Liver (tissue), 8 donors: ENCODE measurements at regions not wholly inside any gene's neighbourhood (a gene's known extent, or its start where the extent isn't known, plus 50 kb on each side); places are given as distances from the start of the nearest gene placed in this dataset.

ENCODE experiments used
- DNase-seq: peaks from one replicate; pipeline ENCODE4 v3.0.0-alpha.2; 2017; ENCODE audit warnings: low spot score
- H3K27ac ChIP-seq, 2 donors: one replicate each; pipeline ENCODE4 v1.7.0; 2013; ENCODE audit warnings: inconsistent platforms in 2 of 2, low read length in 2 of 2, control low read depth in 1 of 2, low read depth in 1 of 2, mild to moderate bottlenecking in 1 of 2
- H3K27me3 ChIP-seq, 4 donors: one replicate each; pipeline versions ENCODE4 v1.6.1 to v1.7.0; 2013; ENCODE audit warnings: low read length in 3 of 4, inconsistent platforms in 1 of 4, mild to moderate bottlenecking in 1 of 4, moderate library complexity in 1 of 4; ENCODE audit not compliant: control insufficient read depth in 4 of 4, insufficient read depth in 4 of 4
- H3K36me3 ChIP-seq, 4 donors: one replicate each; pipeline versions ENCODE4 v1.6.1 to v1.7.0; 2013; ENCODE audit warnings: low read length in 3 of 4, mild to moderate bottlenecking in 3 of 4, low read depth in 1 of 4, moderate library complexity in 1 of 4; ENCODE audit not compliant: control insufficient read depth in 4 of 4, insufficient read depth in 3 of 4
- H3K4me1 ChIP-seq, 4 donors: one replicate each; pipeline versions ENCODE4 v1.6.1 to v1.7.0; 2013; ENCODE audit warnings: low read length in 3 of 4, mild to moderate bottlenecking in 3 of 4, moderate library complexity in 1 of 4; ENCODE audit not compliant: control insufficient read depth in 4 of 4, insufficient read depth in 4 of 4
- H3K4me3 ChIP-seq, 3 donors: one replicate each; pipeline versions ENCODE4 v1.6.1 to v1.7.0; 2013; ENCODE audit warnings: low read length in 3 of 3, control low read depth in 1 of 3, low read depth in 1 of 3, mild to moderate bottlenecking in 1 of 3
- H3K9ac ChIP-seq, 2 donors: one replicate each; pipeline ENCODE4 v1.7.0; 2013; ENCODE audit warnings: low read length in 2 of 2, mild to moderate bottlenecking in 2 of 2, moderate library complexity in 2 of 2, control low read depth in 1 of 2, low read depth in 1 of 2
- H3K9me3 ChIP-seq, 4 donors: one replicate each; pipeline versions ENCODE4 v1.6.1 to v1.7.0; 2013; ENCODE audit warnings: low read length in 3 of 4; ENCODE audit not compliant: control insufficient read depth in 4 of 4
- ATF3 ChIP-seq: IDR thresholded peaks from 2 replicates; pipeline ENCODE4 v1.6.1; 2016; ENCODE audit warnings: antibody characterized with exemption
- EGR1 ChIP-seq, 2 donors: IDR thresholded peaks; 2 replicates each; pipeline ENCODE4 v1.6.1; 2016 to 2018; ENCODE audit warnings: antibody characterized with exemption in 2 of 2, low read depth in 2 of 2
- FOXA1 ChIP-seq: IDR thresholded peaks from 2 replicates; pipeline ENCODE4 v1.6.1; 2016; ENCODE audit warnings: antibody characterized with exemption
- FOXA2 ChIP-seq: IDR thresholded peaks from 2 replicates; pipeline ENCODE4 v1.6.1; 2016; ENCODE audit warnings: antibody characterized with exemption
- GABPA ChIP-seq, 2 donors: IDR thresholded peaks in 1 of 2; conservative IDR thresholded peaks in 1 of 2; 2 replicates each; pipeline ENCODE4 v1.6.1; 2016; ENCODE audit warnings: antibody characterized with exemption in 2 of 2, mild to moderate bottlenecking in 1 of 2, moderate library complexity in 1 of 2
- HNF4A ChIP-seq, 2 donors: conservative IDR thresholded peaks; 2 replicates each; pipeline ENCODE4 v1.6.1; 2016; ENCODE audit warnings: antibody characterized with exemption in 2 of 2, mild to moderate bottlenecking in 2 of 2
- HNF4G ChIP-seq: IDR thresholded peaks from 2 replicates; pipeline ENCODE4 v1.6.1; 2016; ENCODE audit warnings: antibody characterized with exemption
- JUND ChIP-seq, 2 donors: IDR thresholded peaks; 2 replicates each; pipeline ENCODE4 v1.6.1; 2016; ENCODE audit warnings: antibody characterized with exemption in 2 of 2
- MAX ChIP-seq: IDR thresholded peaks from 2 replicates; pipeline ENCODE4 v1.6.1; 2016; ENCODE audit warnings: antibody characterized with exemption
- NR2F2 ChIP-seq: IDR thresholded peaks from 2 replicates; pipeline ENCODE4 v1.6.1; 2016; ENCODE audit warnings: antibody characterized with exemption
- RAD21 ChIP-seq, 2 donors: IDR thresholded peaks; 2 replicates each; pipeline ENCODE4 v1.6.1; 2016; ENCODE audit warnings: antibody characterized with exemption in 2 of 2, mild to moderate bottlenecking in 2 of 2
- RXRA ChIP-seq, 2 donors: IDR thresholded peaks; 2 replicates each; pipeline ENCODE4 v1.6.1; 2017 to 2018; ENCODE audit warnings: antibody characterized with exemption in 2 of 2, mild to moderate bottlenecking in 1 of 2
- SP1 ChIP-seq: IDR thresholded peaks from 2 replicates; pipeline ENCODE4 v1.6.1; 2018; ENCODE audit warnings: antibody characterized with exemption, mild to moderate bottlenecking
- TAF1 ChIP-seq: conservative IDR thresholded peaks from 2 replicates; pipeline ENCODE4 v1.6.1; 2016; ENCODE audit warnings: antibody characterized with exemption, mild to moderate bottlenecking
- YY1 ChIP-seq: IDR thresholded peaks from 2 replicates; pipeline ENCODE4 v1.6.1; 2016; ENCODE audit warnings: antibody characterized with exemption, mild to moderate bottlenecking
- ZBTB33 ChIP-seq: IDR thresholded peaks from 2 replicates; pipeline ENCODE4 v1.6.1; 2016; ENCODE audit warnings: antibody characterized with exemption
- WGBS: extraction: QIAGEN DNeasy Blood & Tissue Kit; methylation state at CpG from one replicate; pipeline ENCODE4 v1.1.7; 2013; 5-methylcytosine and 5-hydroxymethylcytosine counted together
- TF ChIP-seq, protein P1 (sequence below): fragments of 150-350 bp; IDR thresholded peaks from 2 replicates; pipeline ENCODE4 v1.5.1; 2017; ENCODE audit warnings: improper control_type of control experiment, low read depth, low read length; ENCODE audit not compliant: missing input control
- donor health status: healthy.
- donor health status: healthy.
- donor health status: healthy.
- donor health status: healthy.
- donor health status: healthy.

DNA sequence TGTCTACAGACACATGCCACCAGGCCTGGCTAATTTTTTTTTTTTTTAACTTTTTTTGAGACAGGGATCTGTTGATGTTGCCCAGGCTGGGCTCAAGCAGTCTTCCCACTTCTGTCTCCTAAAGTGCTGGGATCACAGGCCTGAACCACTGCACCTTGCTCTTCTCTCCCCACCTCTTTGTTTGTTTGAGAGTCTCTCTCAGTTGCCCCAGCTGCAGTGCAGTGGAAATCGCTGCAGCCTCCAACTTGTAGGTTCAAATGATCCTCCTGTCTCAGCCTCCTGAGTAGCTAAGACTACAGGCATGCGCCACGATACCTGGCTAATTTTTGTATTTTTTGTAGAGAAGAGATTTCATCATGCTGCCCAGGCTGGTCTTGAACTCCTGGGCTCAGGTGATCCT lies 115.6 kb downstream of the LARP7 start:
- Histone ChIP-seq H3K27ac (no peak overlapping the region), H3K4me3 (no peak overlapping the region), H3K9me3 (no peaks in the 10 kb centered on the region), H3K9ac (no peak overlapping the region), H3K36me3 (no peaks in the 10 kb centered on the region), H3K4me1 (peaks cover 0 to 1% (median 0%) of the 10 kb centered on the region in 4 donors), H3K27me3 (peaks cover 0 to 3% (median 1%) of the 10 kb centered on the region in 4 donors)
- no peak for DNase-seq
- TF ChIP-seq GABPA (IDR thresholded peaks at IDR 0.05 in 1 of 2, conservative IDR thresholded peaks at IDR 0.05 in 1 of 2): no peak
- no peak for TF ChIP-seq RXRA (IDR thresholded peaks at IDR 0.05)
- no peak for TF ChIP-seq ZBTB33
- no peak for TF ChIP-seq TAF1
- TF ChIP-seq FOXA1: no peak
- no peak for TF ChIP-seq NR2F2
- no peak for TF ChIP-seq HNF4A (conservative IDR thresholded peaks at IDR 0.05)
- 93% methylated on average over 3 of the region's 3 CpGs for WGBS

GRCh38 chr4:112753333-112753732 lies 116.4 kb downstream of the LARP7 start:
- Histone ChIP-seq H3K4me1 (peaks cover 0 to 1% (median 0%) of the 10 kb centered on the region in 4 donors), H3K9ac (no peak overlapping the region), H3K9me3 (no peaks in the 10 kb centered on the region), H3K27ac (no peak overlapping the region), H3K36me3 (no peaks in the 10 kb centered on the region), H3K4me3 (no peak overlapping the region), H3K27me3 (peaks cover 0 to 3% (median 1%) of the 10 kb centered on the region in 4 donors)
- 79% methylated on average over 3 of the region's 3 CpGs for WGBS
- TF ChIP-seq SP1 (no peak), ZBTB33 (no peak), MAX (no peak), EGR1 (IDR thresholded peaks at IDR 0.05; ENCODE audit: low read depth in 2 of 2) (no peak), RXRA (IDR thresholded peaks at IDR 0.05) (no peak), GABPA (IDR thresholded peaks at IDR 0.05 in 1 of 2, conservative IDR thresholded peaks at IDR 0.05 in 1 of 2) (no peak), HNF4G (no peak), TAF1 (no peak), ATF3 (no peak), RAD21 (IDR thresholded peaks at IDR 0.05) (no peak), JUND (IDR thresholded peaks at IDR 0.05) (no peak), YY1 (no peak), NR2F2 (no peak), FOXA2 (no peak)
- TF ChIP-seq, protein P1, sequence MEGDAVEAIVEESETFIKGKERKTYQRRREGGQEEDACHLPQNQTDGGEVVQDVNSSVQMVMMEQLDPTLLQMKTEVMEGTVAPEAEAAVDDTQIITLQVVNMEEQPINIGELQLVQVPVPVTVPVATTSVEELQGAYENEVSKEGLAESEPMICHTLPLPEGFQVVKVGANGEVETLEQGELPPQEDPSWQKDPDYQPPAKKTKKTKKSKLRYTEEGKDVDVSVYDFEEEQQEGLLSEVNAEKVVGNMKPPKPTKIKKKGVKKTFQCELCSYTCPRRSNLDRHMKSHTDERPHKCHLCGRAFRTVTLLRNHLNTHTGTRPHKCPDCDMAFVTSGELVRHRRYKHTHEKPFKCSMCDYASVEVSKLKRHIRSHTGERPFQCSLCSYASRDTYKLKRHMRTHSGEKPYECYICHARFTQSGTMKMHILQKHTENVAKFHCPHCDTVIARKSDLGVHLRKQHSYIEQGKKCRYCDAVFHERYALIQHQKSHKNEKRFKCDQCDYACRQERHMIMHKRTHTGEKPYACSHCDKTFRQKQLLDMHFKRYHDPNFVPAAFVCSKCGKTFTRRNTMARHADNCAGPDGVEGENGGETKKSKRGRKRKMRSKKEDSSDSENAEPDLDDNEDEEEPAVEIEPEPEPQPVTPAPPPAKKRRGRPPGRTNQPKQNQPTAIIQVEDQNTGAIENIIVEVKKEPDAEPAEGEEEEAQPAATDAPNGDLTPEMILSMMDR: no peak
- DNase-seq: no peak
